ENCODE measurements at regions not wholly inside any gene's neighbourhood (a gene's known extent, or its start where the extent isn't known, plus 50 kb on each side); places are given as distances from the start of the nearest gene placed in this dataset.

- no peaks in the 10 kb centered on the region for H3K4me1 ChIP-seq (ENCODE audit: control insufficient read depth in 2 of 2, insufficient read depth in 2 of 2, low read length in 2 of 2)
- no peak overlapping the region for H3K27ac ChIP-seq (ENCODE audit: low read length in 2 of 2)
- no peak overlapping the region for H3K4me2 ChIP-seq (replicated peaks; ENCODE audit: low read depth, low read length, poor library complexity, severe bottlenecking)
- no peak overlapping the region for H3K4me3 Mint-ChIP-seq
- no peaks in the 10 kb centered on the region for H3K27me3 ChIP-seq (replicated peaks in 1 of 4; ENCODE audit: control extremely low read depth in 1 of 4, control insufficient read depth in 3 of 4, insufficient read depth in 4 of 4, low read length in 3 of 4)
- no peak for DNase-seq
- 73% methylated on average over 10 of the region's 10 CpGs for WGBS (ENCODE audit: insufficient coverage)
- H3K4me3 ChIP-seq (ENCODE audit: control extremely low read depth in 1 of 5, extremely low read depth in 1 of 5, insufficient read depth in 1 of 5, low read depth in 2 of 5, low read length in 4 of 5), result no peak overlapping the region
- TF ChIP-seq EZH2 (IDR thresholded peaks at IDR 0.05; ENCODE audit: borderline replicate concordance, insufficient read depth, low read depth, low read length, poor library complexity, severe bottlenecking), result no peak
- TF ChIP-seq CTCF (IDR thresholded peaks at IDR 0.05), result no peak
- no peaks in the 10 kb centered on the region for H4K20me1 ChIP-seq (ENCODE audit: control insufficient read depth, insufficient read depth, low read length, poor library complexity, severe bottlenecking)
- H3K27me3 Mint-ChIP-seq, result no peaks in the 10 kb centered on the region
- no peaks in the 10 kb centered on the region for H3K4me1 Mint-ChIP-seq
- peaks cover 0 to 57% (median 0%) of the 10 kb centered on the region in 3 donors for H3K9me3 ChIP-seq (ENCODE audit: control extremely low read depth in 1 of 3, control insufficient read depth in 2 of 3, insufficient read depth in 1 of 3, low read length in 2 of 3)
- H3K9ac ChIP-seq (ENCODE audit: low read length), result no peak overlapping the region
- intact Hi-C loops (cut with micrococcal nuclease), result no loop called here
- ChIA-PET POLR2A (no interaction called here), CTCF (no interaction called here)
- no peak for ATAC-seq (ENCODE audit: low read depth)
- no peak overlapping the region for H2AFZ ChIP-seq (ENCODE audit: insufficient read depth, low read depth, low read length, poor library complexity, severe bottlenecking)
- no peaks in the 10 kb centered on the region for H3K79me2 ChIP-seq (ENCODE audit: control insufficient read depth, insufficient read depth, low read length)
- peaks cover 4% of the 10 kb centered on the region for H3K9me3 Mint-ChIP-seq (ENCODE audit: insufficient read depth)
- H3K36me3 ChIP-seq (replicated peaks in 1 of 2; ENCODE audit: control extremely low read depth in 1 of 2, control insufficient read depth in 1 of 2, extremely low read depth in 1 of 2, insufficient read depth in 2 of 2, low read length in 1 of 2), result no peaks in the 10 kb centered on the region
- no peak overlapping the region for H3K27ac Mint-ChIP-seq
Measured at GRCh38 chr16:35197656-35198055, 1738.2 kb downstream of the TP53TG3F start.

GRCh38 chr16:35198223-35199199 is 1739.1 kb downstream of the TP53TG3F start:
- 81% methylated on average over 26 of the region's 26 CpGs for WGBS (ENCODE audit: insufficient coverage)
- H3K9me3 Mint-ChIP-seq (ENCODE audit: insufficient read depth), result peaks cover 4% of the 10 kb centered on the region
- H3K4me1 Mint-ChIP-seq, result no peaks in the 10 kb centered on the region
- no peaks in the 10 kb centered on the region for H3K27me3 Mint-ChIP-seq
- Histone ChIP-seq H3K36me3 (replicated peaks in 1 of 2; ENCODE audit: control extremely low read depth in 1 of 2, control insufficient read depth in 1 of 2, extremely low read depth in 1 of 2, insufficient read depth in 2 of 2, low read length in 1 of 2) (no peaks in the 10 kb centered on the region), H3K79me2 (ENCODE audit: control insufficient read depth, insufficient read depth, low read length) (no peaks in the 10 kb centered on the region), H3K4me2 (replicated peaks; ENCODE audit: low read depth, low read length, poor library complexity, severe bottlenecking) (no peak overlapping the region), H3K9me3 (ENCODE audit: control extremely low read depth in 1 of 3, control insufficient read depth in 2 of 3, insufficient read depth in 1 of 3, low read length in 2 of 3) (peaks cover 0 to 61% (median 0%) of the 10 kb centered on the region in 3 donors), H4K20me1 (ENCODE audit: control insufficient read depth, insufficient read depth, low read length, poor library complexity, severe bottlenecking) (no peaks in the 10 kb centered on the region), H3K4me3 (ENCODE audit: control extremely low read depth in 1 of 5, extremely low read depth in 1 of 5, insufficient read depth in 1 of 5, low read depth in 2 of 5, low read length in 4 of 5) (no peak overlapping the region), H3K9ac (ENCODE audit: low read length) (no peak overlapping the region), H3K4me1 (ENCODE audit: control insufficient read depth in 2 of 2, insufficient read depth in 2 of 2, low read length in 2 of 2) (no peaks in the 10 kb centered on the region), H2AFZ (ENCODE audit: insufficient read depth, low read depth, low read length, poor library complexity, severe bottlenecking) (no peak overlapping the region), H3K27me3 (replicated peaks in 1 of 4; ENCODE audit: control extremely low read depth in 1 of 4, control insufficient read depth in 3 of 4, insufficient read depth in 4 of 4, low read length in 3 of 4) (no peaks in the 10 kb centered on the region), H3K27ac (ENCODE audit: low read length in 2 of 2) (no peak overlapping the region)
- no peak for TF ChIP-seq CTCF (IDR thresholded peaks at IDR 0.05)
- TF ChIP-seq EZH2 (IDR thresholded peaks at IDR 0.05; ENCODE audit: borderline replicate concordance, insufficient read depth, low read depth, low read length, poor library complexity, severe bottlenecking), result no peak
- ChIA-PET CTCF (no interaction called here), POLR2A (no interaction called here)
- ATAC-seq (ENCODE audit: low read depth) (no peak), DNase-seq (no peak)
- H3K4me3 Mint-ChIP-seq, result no peak overlapping the region
- H3K27ac Mint-ChIP-seq, result no peak overlapping the region
- intact Hi-C loops (cut with micrococcal nuclease), result no loop called here

Data from B cell (primary cell).